ENCODE measurements at regions not wholly inside any gene's neighbourhood (a gene's known extent, or its start where the extent isn't known, plus 50 kb on each side); places are given as distances from the start of the nearest gene placed in this dataset.

- H3K27ac Mint-ChIP-seq: no peak overlapping the region
- H3K36me3 Mint-ChIP-seq: no peaks in the 10 kb centered on the region
- DNase-seq (ENCODE audit: extremely low spot score, unreplicated experiment): no peak
- no peak for TF ChIP-seq CTCF (conservative IDR thresholded peaks at IDR 0.05)
- no peaks in the 10 kb centered on the region for H3K27me3 Mint-ChIP-seq
- H3K4me3 Mint-ChIP-seq: no peak overlapping the region
- H3K9me3 Mint-ChIP-seq: no peaks in the 10 kb centered on the region
- no peaks in the 10 kb centered on the region for H3K4me1 Mint-ChIP-seq (ENCODE audit: unreplicated experiment)
These were observed 320.2 kb upstream of the USP15 start for GRCh38 chr12:61939977-61940376.

- Mint-ChIP-seq H3K27ac (no peak overlapping the region), H3K4me1 (ENCODE audit: unreplicated experiment) (no peaks in the 10 kb centered on the region), H3K36me3 (no peaks in the 10 kb centered on the region), H3K27me3 (no peaks in the 10 kb centered on the region), H3K4me3 (no peak overlapping the region), H3K9me3 (no peaks in the 10 kb centered on the region)
- no peak for TF ChIP-seq CTCF (conservative IDR thresholded peaks at IDR 0.05)
- DNase-seq (ENCODE audit: extremely low spot score, unreplicated experiment): no peak
These were observed 303.7 kb upstream of the USP15 start for GRCh38 chr12:61956545-61956944.

GRCh38 chr12:61974461-61974860, 285.7 kb upstream of the USP15 start:
- H3K27me3 Mint-ChIP-seq: no peaks in the 10 kb centered on the region

GRCh38 chr12:61985830-61986229, 274.4 kb upstream of the USP15 start:
- H3K36me3 Mint-ChIP-seq: peaks cover 4% of the 10 kb centered on the region

More at GRCh38 chr12:61974461-61974860, 285.7 kb upstream of the USP15 start:
- Mint-ChIP-seq H3K36me3 (no peaks in the 10 kb centered on the region), H3K4me3 (no peak overlapping the region), H3K4me1 (ENCODE audit: unreplicated experiment) (no peaks in the 10 kb centered on the region), H3K27ac (no peak overlapping the region), H3K9me3 (no peaks in the 10 kb centered on the region)
- no peak for TF ChIP-seq CTCF (conservative IDR thresholded peaks at IDR 0.05)
- DNase-seq (ENCODE audit: extremely low spot score, unreplicated experiment): no peak

GRCh38 chr12:61987173-61987572, 273.0 kb upstream of the USP15 start:
- H3K27me3 Mint-ChIP-seq: peaks cover 4% of the 10 kb centered on the region
- no peak for TF ChIP-seq CTCF (conservative IDR thresholded peaks at IDR 0.05)
- DNase-seq (ENCODE audit: extremely low spot score, unreplicated experiment): no peak
- no peak overlapping the region for H3K27ac Mint-ChIP-seq
- peaks cover 6% of the 10 kb centered on the region for H3K9me3 Mint-ChIP-seq
- no peaks in the 10 kb centered on the region for H3K4me1 Mint-ChIP-seq (ENCODE audit: unreplicated experiment)
- peaks cover 4% of the 10 kb centered on the region for H3K36me3 Mint-ChIP-seq
- H3K4me3 Mint-ChIP-seq: no peak overlapping the region

More at GRCh38 chr12:61985830-61986229, 274.4 kb upstream of the USP15 start:
- Mint-ChIP-seq H3K9me3 (peaks cover 6% of the 10 kb centered on the region), H3K27me3 (peaks cover 4% of the 10 kb centered on the region), H3K27ac (no peak overlapping the region), H3K4me1 (ENCODE audit: unreplicated experiment) (no peaks in the 10 kb centered on the region), H3K4me3 (no peak overlapping the region)
- TF ChIP-seq CTCF (conservative IDR thresholded peaks at IDR 0.05): no peak
- DNase-seq (ENCODE audit: extremely low spot score, unreplicated experiment): no peak

GRCh38 chr12:61991661-61992060, 268.5 kb upstream of the USP15 start:
- Mint-ChIP-seq H3K27me3 (no peaks in the 10 kb centered on the region), H3K4me1 (ENCODE audit: unreplicated experiment) (no peaks in the 10 kb centered on the region), H3K9me3 (no peaks in the 10 kb centered on the region), H3K27ac (no peak overlapping the region), H3K36me3 (no peaks in the 10 kb centered on the region), H3K4me3 (no peak overlapping the region)
- DNase-seq (ENCODE audit: extremely low spot score, unreplicated experiment): no peak
- no peak for TF ChIP-seq CTCF (conservative IDR thresholded peaks at IDR 0.05)
